ENCODE measurements at regions not wholly inside any gene's neighbourhood (a gene's known extent, or its start where the extent isn't known, plus 50 kb on each side); places are given as distances from the start of the nearest gene placed in this dataset.

GRCh38 chr14:96638041-96638855 lies 136.1 kb downstream of the PAPOLA start:
- DNase-seq (ENCODE audit: low read depth in 3 of 3), result no peak

GRCh38 chr14:96639550-96639949 lies 137.4 kb downstream of the PAPOLA start:
- DNase-seq (ENCODE audit: low read depth in 3 of 3), result no peak

- no peak for DNase-seq (ENCODE audit: low read depth in 3 of 3)
Measured at GRCh38 chr14:96648506-96649326, 146.5 kb downstream of the PAPOLA start.

GRCh38 chr14:96649327-96649601 lies 147.1 kb downstream of the PAPOLA start:
- DNase-seq (ENCODE audit: low read depth in 3 of 3), result no peak

GRCh38 chr14:96653597-96653996 lies 143.6 kb upstream of the VRK1 start:
- DNase-seq (ENCODE audit: low read depth in 3 of 3), result no peak

- DNase-seq (ENCODE audit: low read depth in 3 of 3), result no peak
Measured at GRCh38 chr14:96658611-96659010, 138.6 kb upstream of the VRK1 start.

- no peak for DNase-seq (ENCODE audit: low read depth in 3 of 3)
Measured at GRCh38 chr14:96660123-96660522, 137.1 kb upstream of the VRK1 start.

GRCh38 chr14:96660667-96661066 lies 136.5 kb upstream of the VRK1 start:
- no peak for DNase-seq (ENCODE audit: low read depth in 3 of 3)

GRCh38 chr14:96661244-96661969 lies 135.8 kb upstream of the VRK1 start:
- no peak for DNase-seq (ENCODE audit: low read depth in 3 of 3)

- no peak for DNase-seq (ENCODE audit: low read depth in 3 of 3)
Measured at GRCh38 chr14:96662116-96662970, 134.8 kb upstream of the VRK1 start.

- no peak for DNase-seq (ENCODE audit: low read depth in 3 of 3)
Measured at GRCh38 chr14:96663076-96663475, 134.1 kb upstream of the VRK1 start.

GRCh38 chr14:96663491-96664067 lies 133.6 kb upstream of the VRK1 start:
- DNase-seq (ENCODE audit: low read depth in 3 of 3), result no peak

- DNase-seq (ENCODE audit: low read depth in 3 of 3), result no peak
Measured at GRCh38 chr14:96666088-96666487, 131.1 kb upstream of the VRK1 start.

GRCh38 chr14:96670391-96670790 lies 126.8 kb upstream of the VRK1 start:
- DNase-seq (ENCODE audit: low read depth in 3 of 3), result no peak

- no peak for DNase-seq (ENCODE audit: low read depth in 3 of 3)
Measured at GRCh38 chr14:96671218-96671617, 126.0 kb upstream of the VRK1 start.

- DNase-seq (ENCODE audit: low read depth in 3 of 3), result no peak
Measured at GRCh38 chr14:96673706-96674105, 123.5 kb upstream of the VRK1 start.

GRCh38 chr14:96674121-96674520 lies 123.1 kb upstream of the VRK1 start:
- DNase-seq (ENCODE audit: low read depth in 3 of 3), result no peak

- DNase-seq (ENCODE audit: low read depth in 3 of 3), result no peak
Measured at GRCh38 chr14:96676166-96676565, 121.0 kb upstream of the VRK1 start.

GRCh38 chr14:96681829-96682228 lies 115.4 kb upstream of the VRK1 start:
- DNase-seq (ENCODE audit: low read depth in 3 of 3), result no peak

GRCh38 chr14:96682401-96682800 lies 114.8 kb upstream of the VRK1 start:
- no peak for DNase-seq (ENCODE audit: low read depth in 3 of 3)

- no peak for DNase-seq (ENCODE audit: low read depth in 3 of 3)
Measured at GRCh38 chr14:96683562-96684289, 113.5 kb upstream of the VRK1 start.

Data from stimulated activated CD4-positive, alpha-beta T cell treated with anti-CD3 and anti-CD28 coated beads, TNF-alpha, amount 100 ng/mL, for 48 hours (primary cell).